Cortex of kidney (tissue), 1 donor: ENCODE measurements at regions not wholly inside any gene's neighbourhood (a gene's known extent, or its start where the extent isn't known, plus 50 kb on each side); places are given as distances from the start of the nearest gene placed in this dataset.
"Not testable (repeated sequence)": the region's sequence is repeated elsewhere in the genome, so short reads cannot be mapped to it uniquely, and the experiment has no call there.

Experiments used
- DNase-seq: peaks from one replicate; lab custom pipeline; 2025; lab: John Stamatoyannopoulos, UW

DNA sequence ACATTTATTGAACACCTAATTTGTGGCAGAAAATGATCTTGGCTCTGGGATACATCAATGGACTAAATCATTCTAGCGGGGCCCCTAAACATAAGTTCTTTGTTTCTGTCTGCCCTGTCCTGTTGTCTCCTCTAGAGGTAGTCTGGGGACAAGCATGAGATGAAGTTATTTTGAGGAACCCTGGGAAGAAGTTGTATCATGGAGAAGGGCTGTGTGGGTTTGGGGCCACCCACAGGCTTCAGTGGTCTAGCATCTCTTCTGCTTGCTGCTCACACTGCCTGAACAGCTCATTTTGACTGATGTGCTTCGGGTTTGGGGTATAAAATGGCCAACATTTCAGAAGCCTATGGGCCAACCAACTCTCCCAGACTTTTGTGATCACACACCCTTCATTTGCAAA lies 50.3 kb upstream of the OSBPL11 start:
- no peak for DNase-seq

DNA sequence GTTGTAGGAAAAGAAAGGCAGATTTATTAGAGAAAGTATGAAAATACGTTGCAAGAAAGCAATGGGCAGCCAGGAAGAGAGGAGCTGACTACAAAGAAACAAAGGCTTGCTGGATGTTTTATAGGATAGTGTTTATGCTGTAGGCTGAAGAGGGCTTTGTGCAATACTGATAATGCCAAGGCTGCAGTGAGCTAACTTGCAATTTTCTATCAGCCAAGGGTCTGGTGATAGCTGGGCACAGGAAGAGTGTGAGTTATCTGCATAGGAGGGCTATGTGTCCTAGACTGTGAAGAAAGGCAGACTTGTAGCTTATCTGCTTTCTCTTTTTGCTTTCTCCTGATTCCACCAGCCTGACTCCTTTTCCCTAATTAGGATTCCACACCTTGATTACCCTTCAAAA lies 51.3 kb upstream of the OSBPL11 start:
- DNase-seq = no peak

DNA sequence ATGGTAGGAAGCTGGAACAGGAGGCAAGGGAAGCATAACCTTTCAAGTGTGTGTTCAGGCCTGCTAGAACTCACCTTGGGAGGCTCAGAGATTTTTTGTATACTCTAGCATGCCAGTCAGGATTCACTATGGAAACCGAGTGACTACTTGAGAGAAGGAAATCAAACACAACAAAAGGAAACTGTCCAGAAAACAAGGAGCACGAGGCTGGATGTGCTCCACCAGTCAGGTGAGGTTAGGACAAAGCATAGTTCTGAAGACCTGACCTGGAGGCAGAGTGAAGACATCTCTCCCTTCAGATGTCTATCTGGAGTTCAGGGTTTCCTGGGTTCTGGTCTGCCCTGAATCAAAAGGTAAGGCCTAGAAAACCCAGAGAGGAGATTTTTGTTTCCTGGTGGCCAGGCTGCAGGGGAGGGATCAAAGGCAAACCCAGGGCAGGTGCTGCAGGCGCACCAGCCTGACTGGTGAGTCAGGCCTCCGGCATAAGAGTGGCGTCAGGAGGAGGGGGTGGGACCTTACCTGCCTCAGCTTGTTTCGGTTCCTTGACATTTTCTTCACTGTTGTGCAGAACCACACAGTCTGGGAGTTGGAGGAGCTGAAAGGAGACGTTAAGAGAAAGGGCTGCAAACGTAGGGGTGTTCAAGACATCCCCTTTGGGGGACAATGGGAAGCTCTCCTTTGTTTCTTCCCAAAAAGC lies 52.2 kb upstream of the OSBPL11 start:
- DNase-seq = no peak

DNA sequence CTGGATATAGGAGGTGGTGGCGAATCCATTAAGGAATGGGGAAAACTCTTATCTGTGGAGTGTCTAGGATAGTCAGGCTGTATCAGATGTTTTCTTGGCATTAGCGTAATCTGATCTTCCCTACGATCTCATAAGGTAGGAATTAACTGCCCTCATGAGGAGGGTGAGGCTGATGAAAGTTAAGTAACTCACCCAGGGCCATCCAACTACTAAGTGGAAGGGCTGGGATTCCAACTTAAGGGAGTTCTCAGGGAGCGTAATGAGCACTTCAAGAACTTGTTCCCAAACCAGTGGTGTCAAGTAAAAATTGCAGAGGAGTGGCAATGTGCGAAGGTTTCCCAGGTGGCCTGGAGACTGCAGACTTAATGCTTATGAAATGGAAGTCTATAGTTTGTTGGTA lies 55.9 kb upstream of the OSBPL11 start:
- DNase-seq = no peak

DNA sequence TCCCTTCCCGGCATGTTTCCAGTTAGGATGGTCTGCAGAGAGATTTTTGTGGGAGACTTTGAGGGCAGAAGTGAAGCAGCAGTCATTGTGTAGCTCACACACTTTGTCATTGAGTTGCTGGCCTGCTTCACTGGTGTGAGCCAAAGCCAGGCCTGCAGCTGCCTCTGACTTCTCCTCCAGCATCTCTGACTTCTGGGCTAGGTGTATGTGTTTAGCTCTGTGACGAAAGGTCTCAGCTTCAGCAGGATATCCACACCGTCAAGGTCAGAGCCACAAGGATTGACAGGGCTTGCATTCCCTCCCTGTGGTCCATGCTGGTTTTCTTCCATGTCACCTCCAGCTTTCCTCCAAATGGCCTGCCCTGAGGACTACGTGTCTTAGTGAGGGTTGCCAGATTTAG lies 57.1 kb upstream of the OSBPL11 start:
- DNase-seq = no peak

DNA sequence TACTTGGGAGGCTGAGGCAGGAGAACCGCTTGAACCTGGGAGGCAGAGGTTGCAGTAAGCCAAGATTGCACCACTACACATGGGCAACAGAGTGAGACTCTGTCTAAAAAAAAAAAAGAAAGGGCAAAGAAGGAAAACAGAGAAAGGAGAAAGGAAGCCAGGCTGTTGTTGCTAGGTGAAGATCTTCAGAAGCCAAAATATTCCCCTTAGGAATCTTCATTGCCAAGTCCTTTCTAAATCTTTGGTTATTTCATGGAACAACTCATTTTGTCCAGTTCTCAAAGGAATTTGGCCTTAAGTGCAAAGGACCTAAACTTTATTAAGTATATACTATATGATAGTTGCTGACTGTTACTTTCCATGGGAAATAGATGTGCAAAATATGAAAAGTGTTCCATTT lies 59.2 kb upstream of the OSBPL11 start:
- DNase-seq = no peak

DNA sequence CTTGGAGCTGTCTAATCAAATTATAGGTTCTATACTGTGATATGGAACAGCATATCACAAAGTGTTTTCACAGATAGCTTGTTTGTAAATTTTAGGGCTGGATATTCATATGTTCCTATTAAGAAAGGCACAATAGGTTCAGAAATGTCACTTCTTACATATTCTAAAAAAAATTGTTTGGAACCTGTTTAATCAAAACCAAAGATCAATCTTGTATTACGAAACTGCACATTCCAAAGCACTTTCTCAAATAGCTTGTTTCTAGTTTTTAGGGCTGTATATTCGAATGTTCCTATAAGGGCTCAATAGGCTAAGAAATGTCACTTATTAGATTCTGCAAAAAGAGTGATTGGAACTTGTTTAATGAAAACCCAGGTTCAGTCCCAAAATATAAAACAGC lies 67.4 kb upstream of the OSBPL11 start:
- DNase-seq = no peak

DNA sequence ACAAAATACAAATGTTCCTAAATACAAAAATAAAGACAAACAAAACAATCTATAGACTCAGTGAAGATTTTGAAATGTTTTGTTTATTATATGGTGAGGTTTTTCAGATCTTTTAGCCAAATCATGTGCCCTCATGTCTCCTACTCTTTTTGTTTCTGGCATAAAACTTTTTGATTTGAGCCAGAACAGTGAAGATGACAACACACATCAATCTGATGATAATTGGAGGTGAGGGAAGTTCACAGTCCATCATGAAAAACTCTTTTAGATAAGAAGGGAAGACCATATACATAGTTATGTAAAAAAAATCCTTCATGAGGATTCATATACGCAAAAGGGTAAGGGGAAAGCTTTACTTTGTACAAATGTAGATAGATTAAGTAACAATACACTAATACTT lies 75.1 kb upstream of the OSBPL11 start:
- no peak for DNase-seq

DNA sequence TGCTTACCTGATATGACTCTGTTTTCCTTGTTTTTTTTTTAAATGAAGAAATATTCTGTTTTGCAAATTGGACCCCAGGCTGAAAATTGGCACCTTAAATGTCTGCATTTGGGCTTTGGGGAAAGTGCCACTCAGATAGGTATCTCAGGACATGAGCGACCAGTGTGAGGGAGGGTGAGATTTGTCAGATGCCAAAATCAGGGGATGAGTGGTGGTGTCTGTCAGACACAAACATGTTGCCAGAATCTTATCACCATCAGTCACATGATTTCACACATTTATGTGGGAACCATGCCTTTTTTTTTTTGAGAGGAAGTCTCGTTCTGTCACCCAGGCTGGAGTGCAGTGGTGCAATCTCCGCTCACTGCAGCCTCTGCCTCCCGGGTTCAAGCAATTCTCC lies 75.6 kb upstream of the OSBPL11 start:
- no peak for DNase-seq

DNA sequence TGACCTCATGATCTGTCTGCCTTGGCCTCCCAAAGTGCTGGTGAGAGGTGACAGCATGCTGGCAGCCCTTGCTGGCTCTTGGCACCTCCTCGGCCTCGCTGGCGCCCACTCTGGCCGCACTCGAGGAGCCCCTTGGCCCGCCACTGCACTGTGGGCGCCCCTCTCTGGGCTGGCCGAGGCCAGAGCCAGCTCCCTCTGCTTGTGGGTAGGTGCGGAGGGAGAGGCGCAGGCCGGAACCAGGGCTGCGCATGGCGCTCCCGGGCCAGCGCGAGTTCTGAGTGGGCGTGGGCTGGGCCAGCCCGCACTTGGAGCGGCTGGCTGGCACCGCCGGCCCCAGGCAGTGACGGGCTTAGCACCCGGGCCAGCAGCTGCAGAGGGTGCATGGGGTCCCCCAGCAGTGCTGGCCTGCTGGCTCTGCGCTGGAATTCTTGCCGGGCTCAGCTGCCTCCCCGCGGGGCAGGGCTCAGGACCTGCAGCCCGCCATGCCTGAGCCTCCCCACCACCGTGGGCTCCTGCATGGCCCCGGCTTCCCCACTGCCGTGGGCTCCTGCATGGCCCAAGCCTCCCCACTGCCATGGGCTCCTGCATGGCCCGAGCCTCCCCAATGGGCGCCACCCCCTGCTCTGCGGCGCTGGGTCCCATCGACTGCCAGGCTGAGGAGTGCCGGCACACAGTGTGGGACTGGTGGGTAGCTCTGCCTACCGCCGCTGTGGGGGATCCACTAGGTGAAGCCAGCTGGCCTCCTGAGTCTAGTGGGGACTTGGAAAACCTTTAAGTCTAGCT lies 76.4 kb upstream of the OSBPL11 start:
- no peak for DNase-seq

DNA sequence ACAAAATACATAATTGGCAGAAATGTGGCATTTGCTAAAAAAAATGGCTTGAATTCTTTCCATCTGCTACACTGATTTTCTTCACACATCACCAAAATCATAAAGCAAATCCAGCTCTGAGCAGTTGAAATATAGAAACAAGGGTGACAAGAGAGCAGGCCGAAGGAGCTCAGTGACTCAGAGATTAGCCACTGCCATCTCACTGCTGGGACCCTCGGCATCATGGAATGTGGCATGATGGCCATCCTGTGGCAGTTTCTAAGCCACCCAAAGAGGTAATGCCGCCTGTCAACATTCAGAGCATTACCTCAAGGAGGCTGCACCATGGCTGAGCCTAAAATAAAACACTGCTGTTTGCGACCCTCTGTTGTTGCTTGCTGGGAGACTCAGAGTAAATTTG lies 80.5 kb upstream of the OSBPL11 start:
- no peak for DNase-seq

DNA sequence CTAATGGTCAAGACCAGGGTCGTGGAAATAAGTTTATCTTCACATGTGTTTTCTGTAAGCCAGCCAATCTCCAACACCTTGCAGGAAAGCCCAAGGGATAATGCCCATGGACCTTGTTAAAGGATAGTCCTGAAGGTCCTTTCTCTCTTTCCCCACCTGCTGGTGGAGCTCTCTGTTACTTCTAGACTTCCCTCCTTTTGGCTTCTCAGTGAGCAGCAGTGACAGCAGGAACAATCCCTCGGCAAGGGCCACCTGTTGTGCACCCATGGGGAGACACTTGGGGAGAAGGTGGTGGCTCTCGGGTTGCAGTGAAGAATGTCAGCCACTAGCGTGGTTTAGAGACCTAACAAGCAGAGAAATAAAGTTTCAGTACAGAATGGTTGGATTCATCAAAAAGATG lies 84.0 kb upstream of the OSBPL11 start:
- DNase-seq = no peak

DNA sequence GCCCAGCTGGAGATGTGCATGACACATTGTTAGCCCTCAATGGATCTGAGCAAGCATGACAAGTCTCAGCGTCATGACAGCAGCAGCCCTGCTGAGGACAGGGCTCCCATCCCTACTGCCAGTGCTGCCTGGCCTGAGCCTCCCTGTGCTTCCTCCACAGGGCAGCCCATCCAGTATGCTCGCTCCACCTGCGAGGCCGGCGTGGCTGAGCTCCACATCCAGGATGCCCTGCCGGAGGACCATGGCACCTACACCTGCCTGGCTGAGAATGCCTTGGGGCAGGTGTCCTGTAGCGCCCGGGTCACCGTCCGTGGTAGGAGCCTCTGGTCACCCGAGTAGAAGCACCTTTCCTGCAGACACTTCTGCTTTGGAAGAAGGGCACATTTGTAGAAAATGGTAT lies 85.8 kb upstream of the OSBPL11 start:
- DNase-seq = no peak

DNA sequence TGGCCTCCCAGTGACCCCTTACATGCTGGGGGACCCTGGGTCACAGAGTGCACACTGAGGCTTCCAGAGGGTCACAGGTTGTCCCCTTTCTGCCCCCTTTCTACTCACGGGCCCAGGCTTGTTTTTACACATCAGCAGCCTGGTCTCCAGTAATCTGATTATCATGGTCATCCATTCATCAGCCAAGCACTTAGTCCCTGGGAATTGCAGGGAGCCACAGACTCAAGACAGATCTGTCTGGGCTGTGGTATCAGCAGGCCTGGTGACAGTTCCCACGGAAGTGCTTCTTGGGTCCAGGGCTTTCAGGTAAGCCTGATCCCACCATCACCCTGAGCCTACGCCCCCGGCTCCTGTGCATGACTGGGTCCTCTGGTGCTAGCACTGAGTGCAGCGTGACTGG lies 86.6 kb upstream of the OSBPL11 start:
- not testable (repeated sequence) for DNase-seq

DNA sequence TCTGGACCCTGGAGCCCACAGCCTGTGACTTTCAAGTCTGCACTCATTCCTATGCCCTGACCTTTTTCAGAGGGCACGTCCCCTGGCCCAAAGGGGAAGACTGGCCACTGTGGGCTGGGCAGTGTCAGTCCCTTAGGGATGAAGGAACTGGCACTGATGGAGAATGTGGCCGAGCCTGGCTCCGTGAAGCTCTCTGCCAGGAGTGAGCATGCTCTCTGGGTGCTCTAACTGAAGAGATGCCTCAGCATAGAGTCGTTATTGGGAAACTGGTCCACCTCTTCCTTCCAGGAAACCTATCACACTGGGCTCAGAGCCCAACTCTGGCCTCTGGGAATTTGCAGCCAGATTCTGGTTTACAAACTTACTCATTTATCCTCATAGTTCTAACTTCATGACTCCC lies 87.3 kb upstream of the OSBPL11 start:
- DNase-seq = not testable (repeated sequence)

DNA sequence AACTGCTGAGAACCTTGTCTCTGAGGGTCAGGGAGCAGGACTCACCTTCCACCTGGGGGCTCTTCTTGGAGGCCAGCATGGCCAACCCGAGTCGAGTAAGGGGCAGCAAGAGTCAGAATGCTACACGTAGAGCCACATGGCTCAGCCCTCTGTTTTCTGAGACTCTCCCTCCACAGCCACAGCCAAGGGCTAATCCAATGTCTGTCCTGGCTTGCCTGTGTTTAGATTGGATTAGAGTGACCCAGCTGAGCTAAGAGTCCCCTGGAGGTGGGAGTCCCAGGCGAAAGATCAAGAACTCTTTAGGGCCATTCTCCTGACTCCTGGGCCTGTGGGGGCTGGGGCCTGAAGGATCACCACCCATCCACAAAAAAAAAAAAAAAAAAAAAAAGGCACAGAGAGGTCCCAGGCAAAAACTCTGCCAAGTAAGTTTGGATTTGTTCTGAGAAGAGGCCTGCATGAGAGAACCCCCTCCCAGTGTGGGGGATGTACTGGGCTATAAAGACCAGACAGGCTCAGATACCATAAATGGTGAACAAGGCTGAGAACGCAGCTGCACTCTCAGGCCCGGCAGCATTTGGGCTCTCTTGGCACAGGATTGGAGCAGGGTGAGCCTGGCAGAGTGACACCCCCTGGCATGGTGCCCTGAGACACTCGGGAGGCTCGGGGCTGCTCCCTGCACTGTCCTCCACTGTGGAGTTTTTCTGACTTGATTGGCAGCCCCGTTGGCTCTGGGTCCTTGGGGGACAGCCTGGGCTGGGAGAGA lies 88.0 kb upstream of the OSBPL11 start:
- no peak for DNase-seq

DNA sequence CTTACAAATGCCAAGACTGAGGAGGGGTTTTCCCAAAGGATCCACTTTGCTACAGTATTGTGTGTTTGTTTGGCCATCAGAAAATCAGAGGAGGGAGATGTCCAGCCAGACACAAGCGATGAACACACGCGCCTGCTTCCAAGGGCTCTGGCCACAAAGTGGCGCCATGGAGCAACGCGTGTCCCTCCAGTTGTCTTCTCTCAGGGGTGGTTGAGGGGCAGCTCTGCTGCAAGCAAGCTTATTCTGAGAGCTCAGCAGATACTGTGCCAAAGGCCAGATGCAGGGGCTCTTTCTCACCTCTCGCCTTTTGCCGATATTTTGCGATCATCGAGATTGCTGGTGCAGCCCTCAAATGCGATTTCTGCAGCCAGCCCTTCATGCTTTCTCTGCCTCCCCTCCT lies 88.9 kb upstream of the OSBPL11 start:
- DNase-seq = no peak

DNA sequence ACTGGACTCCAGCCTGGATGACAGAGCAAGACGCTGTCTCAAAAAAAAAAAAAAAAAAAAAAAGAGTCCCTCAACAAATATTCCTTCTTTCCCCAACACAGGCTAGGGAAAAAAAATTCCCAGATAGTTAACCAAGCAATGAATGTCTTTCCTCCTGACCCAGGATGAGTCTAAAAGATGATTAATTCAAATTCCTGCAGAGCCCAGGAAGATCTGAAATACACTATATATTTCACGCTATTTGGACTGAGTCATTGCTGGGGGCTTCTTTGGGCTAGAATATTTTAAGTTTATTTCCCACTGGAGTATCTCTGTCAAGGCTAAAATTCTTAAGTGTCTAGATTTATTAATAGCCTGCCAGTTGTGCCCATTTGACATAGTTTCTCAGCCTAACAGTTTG lies 90.4 kb upstream of the OSBPL11 start:
- DNase-seq = not testable (repeated sequence)

DNA sequence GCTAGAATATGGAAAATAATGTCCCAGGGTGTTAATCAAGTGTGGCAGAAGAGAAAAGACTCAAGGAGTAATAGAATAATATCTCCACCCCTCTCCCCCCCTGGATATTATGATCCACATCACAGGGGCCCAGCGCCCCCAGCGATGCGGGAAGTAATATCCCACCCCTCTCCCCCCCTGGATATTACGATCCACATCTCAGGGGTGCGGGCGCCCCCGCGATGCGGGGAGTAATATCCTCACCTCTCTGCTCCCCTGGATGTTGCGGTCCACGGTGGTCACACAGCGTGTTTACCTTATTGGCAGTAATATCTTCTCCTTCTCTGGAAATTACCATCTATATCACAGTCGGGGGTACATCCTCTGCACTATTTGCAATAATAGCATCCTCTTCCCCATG lies 97.1 kb upstream of the OSBPL11 start:
- no peak for DNase-seq

DNA sequence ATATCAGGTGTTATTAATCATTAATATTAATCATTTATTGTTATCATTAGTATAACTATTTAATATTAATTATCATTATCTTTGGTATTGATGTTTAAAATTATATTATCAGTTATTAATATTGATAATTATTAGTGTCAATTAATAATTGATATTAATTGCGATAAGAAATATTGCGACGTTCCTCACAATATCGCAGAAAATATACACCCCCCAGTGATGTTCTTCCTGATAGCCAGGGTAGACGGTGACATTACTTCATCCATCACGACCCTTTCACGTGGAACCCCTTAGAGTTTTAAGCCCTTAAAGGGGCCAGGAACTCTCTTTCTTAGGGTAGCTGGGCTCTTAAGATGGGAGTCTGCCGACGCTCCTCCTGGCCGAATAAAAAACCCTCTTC lies 98.6 kb upstream of the OSBPL11 start:
- DNase-seq = no peak

DNA sequence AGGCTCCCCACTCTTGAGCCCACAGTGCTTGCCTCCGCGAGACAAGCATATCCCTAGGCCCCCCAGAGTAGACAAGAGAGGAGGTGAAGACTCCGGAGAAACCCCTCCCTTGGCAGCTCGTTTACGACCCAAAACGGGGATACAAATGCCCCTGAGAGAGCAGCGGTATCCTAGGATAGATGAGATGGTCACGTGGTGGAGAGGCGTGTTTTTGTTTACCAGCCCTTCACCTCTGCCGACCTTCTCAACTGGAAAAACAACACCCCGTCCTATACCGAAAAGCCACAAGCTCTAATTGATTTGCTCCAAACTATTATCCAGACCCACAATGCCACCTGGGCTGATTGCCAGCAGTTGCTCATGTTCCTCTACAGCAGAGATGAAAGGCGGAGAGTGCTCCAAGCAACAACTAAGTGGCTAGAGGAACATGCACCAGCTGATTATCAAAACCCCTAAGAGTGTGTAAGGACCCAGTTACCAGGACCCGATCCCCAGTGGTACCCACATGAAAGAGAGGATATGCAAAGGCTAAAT lies 99.5 kb upstream of the OSBPL11 start:
- no peak for DNase-seq

DNA sequence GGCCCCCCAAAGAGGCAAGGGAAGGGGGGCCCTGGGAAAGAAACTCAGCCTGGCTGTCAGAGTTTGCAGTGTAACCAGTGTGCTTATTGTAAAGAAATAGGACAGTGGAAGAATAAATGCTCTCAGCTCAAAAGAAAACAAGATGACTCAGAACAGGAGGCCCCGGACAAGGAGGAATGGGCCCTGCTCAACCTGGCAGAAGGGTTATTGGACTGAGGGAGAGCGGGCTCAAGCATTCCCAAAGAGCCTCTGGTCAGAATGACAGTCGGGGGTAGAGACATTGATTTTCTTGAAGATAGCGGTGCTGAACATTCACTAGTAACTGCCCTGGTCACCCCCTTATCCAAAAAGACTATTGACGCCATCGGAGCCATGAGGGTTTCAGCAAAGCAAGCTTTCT lies 100.4 kb upstream of the OSBPL11 start:
- no peak for DNase-seq

DNA sequence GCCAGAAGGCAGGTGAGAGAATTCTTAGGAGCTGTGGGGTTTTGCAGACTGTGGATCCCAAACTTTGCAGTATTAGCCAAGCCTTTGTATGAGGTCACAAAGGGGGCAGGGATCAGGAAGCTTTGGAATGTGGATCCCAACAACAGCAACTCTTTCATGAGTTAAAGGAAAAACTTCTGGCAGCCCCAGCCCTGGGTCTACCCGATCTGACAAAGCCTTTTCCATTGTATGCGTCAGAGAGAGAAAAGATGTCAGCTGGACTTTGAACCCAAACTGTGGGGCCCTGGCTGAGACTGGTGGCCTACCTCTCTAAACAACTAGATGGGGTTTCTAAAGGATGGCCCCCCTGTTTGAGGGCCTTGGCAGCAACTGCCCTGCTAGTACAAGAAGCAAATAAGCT lies 101.8 kb upstream of the OSBPL11 start:
- DNase-seq = not testable (repeated sequence)
